GM12892 (cell line): ENCODE measurements at regions not wholly inside any gene's neighbourhood (a gene's known extent, or its start where the extent isn't known, plus 50 kb on each side); places are given as distances from the start of the nearest gene placed in this dataset.

ENCODE experiments used
- POLR2A ChIP-seq: IDR thresholded peaks from 2 replicates; pipeline ENCODE4 v1.6.1; 2011; ENCODE audit warnings: low read depth, low read length, control low read depth
- POLR2AphosphoS5 ChIP-seq: IDR thresholded peaks from 2 replicates; pipeline ENCODE4 v1.6.1; 2011; ENCODE audit warnings: low read depth, low read length, control low read depth

DNA sequence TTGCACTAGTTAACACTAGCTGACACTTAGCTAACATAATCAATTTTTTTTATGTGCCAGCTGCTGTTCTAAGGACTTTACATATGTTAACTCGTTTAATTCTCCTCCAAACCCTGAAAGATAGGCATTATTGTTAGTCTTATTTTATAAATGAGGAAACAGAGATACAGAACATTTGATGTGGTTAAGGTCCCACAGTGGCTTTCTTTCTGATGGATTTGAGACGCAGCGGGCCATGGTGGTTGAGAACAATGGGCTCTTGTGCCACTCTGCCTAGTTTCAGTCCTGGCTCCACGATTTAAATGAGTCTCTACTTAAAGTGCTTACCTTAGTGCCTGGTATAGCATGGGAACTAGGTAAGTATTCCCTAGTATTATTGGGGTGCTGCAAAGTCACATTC is 201.9 kb upstream of the SPRED2 start:
- TF ChIP-seq POLR2A (no peak), POLR2AphosphoS5 (no peak)
